GM12878 (cell line): ENCODE measurements at regions not wholly inside any gene's neighbourhood (a gene's known extent, or its start where the extent isn't known, plus 50 kb on each side); places are given as distances from the start of the nearest gene placed in this dataset.

ENCODE experiments used
- ATAC-seq: fragments of 200-7000 bp; cut with Tn5 transposase; 3 replicates; pipeline ENCODE4 v1.9.1; 2020; ENCODE audit warnings: mild to moderate bottlenecking, moderate library complexity
- BruUV-seq: library from RNA; stranded (reverse); fragments of 400-500 nt; replicated peaks from 2 replicates; lab custom pipeline; 2021; lab: Mats Ljungman, UMichigan
- CTCF ChIA-PET: fragments of 300-600 bp; sonication (Branson Sonifier 250); formaldehyde crosslinking; extraction: SDS; loops from one replicate; lab custom pipeline; 2021; ENCODE audit warnings: inconsistent platforms; lab: Yijun Ruan, JAX
- POLR2A ChIA-PET: fragments of 350-600 bp; formaldehyde crosslinking; extraction: SDS; loops from one replicate; lab custom pipeline; 2021; ENCODE audit warnings: inconsistent platforms; lab: Charles Lee
- RAD21 ChIA-PET: fragments of 300-600 bp; sonication (Branson Sonifier 250); formaldehyde crosslinking; loops from one replicate; lab custom pipeline; 2023; ENCODE audit warnings: antibody characterized with exemption; ENCODE audit not compliant: unreplicated experiment; lab: Charles Lee
- SMC1A ChIA-PET: fragments of 300-600 bp; sonication (Branson Sonifier 250); formaldehyde crosslinking; loops from one replicate; lab custom pipeline; 2023; ENCODE audit not compliant: unreplicated experiment, uncharacterized antibody; lab: Charles Lee
- DNase-seq: peaks from one replicate; pipeline ENCODE4 v3.0.0-alpha.2; 2011; ENCODE audit warnings: low read depth, low spot score
- FAIRE-seq: peaks from 3 replicates; lab custom pipeline; 2011; peaks lifted over from hg19 to GRCh38; lab: Jason Lieb, UNC
- H2AFZ ChIP-seq: 2 replicates; pipeline ENCODE4 v1.6.0; 2011; ENCODE audit warnings: low read depth, low read length, control low read depth; ENCODE audit not compliant: control insufficient read depth
- H3K27ac ChIP-seq: 2 replicates; pipeline ENCODE4 v1.5.1; 2011; ENCODE audit warnings: control low read depth; ENCODE audit not compliant: control insufficient read depth, insufficient read depth
- H3K27me3 ChIP-seq, 2 experiments: replicated peaks in 1 of 2; 2 replicates each; pipeline versions ENCODE4 v1.6.0 to v1.6.1; 2011; ENCODE audit warnings: low read length in 1 of 2; ENCODE audit not compliant: control insufficient read depth in 2 of 2, insufficient read depth in 2 of 2
- H3K36me3 ChIP-seq, 2 experiments: 2 replicates each; pipeline ENCODE4 v1.5.1; 2011; ENCODE audit warnings: low read length in 1 of 2; ENCODE audit not compliant: control insufficient read depth in 2 of 2, insufficient read depth in 2 of 2
- H3K4me1 ChIP-seq: 2 replicates; pipeline ENCODE4 v1.6.1; 2011; ENCODE audit warnings: mild to moderate bottlenecking, low read length, moderate library complexity, mixed read lengths; ENCODE audit not compliant: control insufficient read depth, insufficient read depth
- H3K4me2 ChIP-seq: 2 replicates; pipeline ENCODE4 v1.6.0; 2011; ENCODE audit warnings: control low read depth; ENCODE audit not compliant: control insufficient read depth, insufficient read depth
- H3K4me3 ChIP-seq: fragments of 200-600 bp; sonication (generic); 2 replicates; pipeline ENCODE4 v1.5.1; 2016
- H3K79me2 ChIP-seq: 2 replicates; pipeline ENCODE4 v1.6.0; 2011; ENCODE audit warnings: low read length; ENCODE audit not compliant: control insufficient read depth, insufficient read depth
- H3K9ac ChIP-seq: 2 replicates; pipeline ENCODE4 v1.8.0; 2011; ENCODE audit warnings: low read length, control low read depth, mixed read lengths; ENCODE audit not compliant: control insufficient read depth, insufficient read depth
- H3K9me3 ChIP-seq: replicated peaks from 3 replicates; pipeline ENCODE4 v1.5.1; 2011; ENCODE audit warnings: mild to moderate bottlenecking, low read length; ENCODE audit not compliant: control insufficient read depth, insufficient read depth
- H4K20me1 ChIP-seq: 2 replicates; pipeline ENCODE4 v1.6.0; 2011; ENCODE audit not compliant: control insufficient read depth, insufficient read depth
- CBFB ChIP-seq: IDR thresholded peaks from 2 replicates; pipeline ENCODE4 v1.6.1; 2016; ENCODE audit warnings: antibody characterized with exemption, low read depth
- FOS ChIP-seq: IDR thresholded peaks from 3 replicates; pipeline ENCODE4 v1.6.1; 2011; ENCODE audit warnings: borderline replicate concordance; ENCODE audit not compliant: insufficient read length; ENCODE audit errors: extremely low read depth
- HDAC2 ChIP-seq: fragments of 200-600 bp; sonication (generic); IDR thresholded peaks from 2 replicates; pipeline ENCODE4 v1.6.1; 2017
- NFXL1 ChIP-seq: fragments of 450-650 bp; IDR thresholded peaks from 2 replicates; pipeline ENCODE4 v1.6.1; 2017; ENCODE audit warnings: antibody characterized with exemption, mild to moderate bottlenecking, borderline replicate concordance
- NR2C1 ChIP-seq: fragments of 450-650 bp; IDR thresholded peaks from 2 replicates; pipeline ENCODE4 v1.6.1; 2017; ENCODE audit warnings: antibody characterized with exemption, mild to moderate bottlenecking, moderate library complexity
- TBL1XR1 ChIP-seq: IDR thresholded peaks from 2 replicates; pipeline ENCODE4 v1.6.1; 2012; ENCODE audit warnings: low read depth, low read length, improper control_type of control experiment
- TCF12 ChIP-seq: IDR thresholded peaks from 2 replicates; pipeline ENCODE4 v1.6.1; 2011; ENCODE audit warnings: low read depth, mild to moderate bottlenecking, low read length
- YBX1 ChIP-seq: fragments of 450-650 bp; IDR thresholded peaks from 2 replicates; pipeline ENCODE4 v1.6.1; 2016; ENCODE audit warnings: antibody characterized with exemption
- ZNF384 ChIP-seq: IDR thresholded peaks from 2 replicates; pipeline ENCODE4 v1.6.1; 2012; ENCODE audit warnings: low read depth, mild to moderate bottlenecking, low read length, improper control_type of control experiment, borderline replicate concordance
- WGBS: methylation state at CpG from one replicate; pipeline ENCODE4 v1.1.6; 2016; ENCODE audit warnings: low lambda C conversion rate; ENCODE audit not compliant: insufficient replicate concordance, insufficient coverage; ENCODE audit errors: missing lambda C conversion rate; 5-methylcytosine and 5-hydroxymethylcytosine counted together
- in situ Hi-C: fragments of 300-500 bp; cut with MboI; formaldehyde crosslinking; loops from 9 replicates; pipeline ENCODE4 v1.14.3; 2018; ENCODE audit warnings: mixed read lengths
- intact Hi-C: fragments of 100-400 bp; cut with micrococcal nuclease; formaldehyde crosslinking; loops from one replicate; pipeline ENCODE4 v1.14.2; 2022; ENCODE audit not compliant: unreplicated experiment
- TF ChIP-seq, protein P1 (sequence below): IDR thresholded peaks from 2 replicates; pipeline ENCODE4 v1.6.1; 2011; ENCODE audit warnings: borderline replicate concordance, low read depth, mild to moderate bottlenecking, moderate library complexity, mixed read lengths, low read length; ENCODE audit not compliant: insufficient read depth; ENCODE audit errors: extremely low read length

DNA sequence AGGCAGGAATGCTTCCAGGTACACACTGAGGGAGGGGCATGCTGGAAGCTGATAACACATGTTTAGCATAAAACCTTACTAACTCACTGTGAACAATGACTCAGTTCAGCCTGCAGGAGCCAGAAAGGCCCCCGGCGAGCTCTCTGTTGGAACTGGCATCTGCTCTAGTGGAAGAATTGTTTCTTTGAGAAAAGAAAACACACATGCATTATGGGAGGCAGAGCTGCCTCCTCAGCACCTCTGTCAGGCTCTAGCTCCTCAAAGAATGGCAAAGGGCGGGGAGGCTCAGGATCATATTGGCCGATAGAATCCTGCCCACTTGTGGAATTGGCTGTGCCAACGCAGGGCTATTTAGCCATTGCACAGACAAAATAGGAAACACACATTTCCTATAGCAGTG is 338.3 kb downstream of the CXCL12 start:
- no peak overlapping the region for H2AFZ ChIP-seq
- ChIA-PET SMC1A (interaction anchor here (0.8 to 1.7 kb wide), 3 partner anchors 11 to 181 kb away, joined by 3 to 7 read pairs (median 3); no protein-coding TSS in a partner anchor), POLR2A (no interaction called here), RAD21 (interaction anchor here (1.2 kb wide), 1 partner anchor 10 kb away, joined by 3 read pairs; no protein-coding TSS in a partner anchor)
- in situ Hi-C loops = loop anchor here (5.0 kb wide), 1 partner anchor 359 kb away; no protein-coding TSS in a partner anchor
- FAIRE-seq = no peak
- no peak for ATAC-seq
- intact Hi-C loops = no loop called here
- DNase-seq = no peak
- H4K20me1 ChIP-seq = no peaks in the 10 kb centered on the region
- no peak overlapping the region for H3K27ac ChIP-seq
- no TSS peak for BruUV-seq
- H3K4me1 ChIP-seq = no peaks in the 10 kb centered on the region
- H3K9ac ChIP-seq = no peak overlapping the region
- TF ChIP-seq YBX1 (no peak), NFXL1 (no peak), NR2C1 (no peak), TCF12 (no peak), FOS (no peak), ZNF384 (no peak), HDAC2 (no peak), CBFB (no peak), TBL1XR1 (no peak)
- TF ChIP-seq, protein P1, sequence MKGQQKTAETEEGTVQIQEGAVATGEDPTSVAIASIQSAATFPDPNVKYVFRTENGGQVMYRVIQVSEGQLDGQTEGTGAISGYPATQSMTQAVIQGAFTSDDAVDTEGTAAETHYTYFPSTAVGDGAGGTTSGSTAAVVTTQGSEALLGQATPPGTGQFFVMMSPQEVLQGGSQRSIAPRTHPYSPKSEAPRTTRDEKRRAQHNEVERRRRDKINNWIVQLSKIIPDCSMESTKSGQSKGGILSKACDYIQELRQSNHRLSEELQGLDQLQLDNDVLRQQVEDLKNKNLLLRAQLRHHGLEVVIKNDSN = no peak
- TF ChIP-seq, all 136 proteins: peak for 0
- no peaks in the 10 kb centered on the region; a peak in 1 of 4 replicates for H3K27me3 ChIP-seq
- H3K4me3 ChIP-seq = no peak overlapping the region
- 82% methylated on average over 5 of the region's 5 CpGs for WGBS
- no peaks in the 10 kb centered on the region for H3K9me3 ChIP-seq
- CTCF ChIA-PET = interaction anchor here (0.5 to 1.5 kb wide), 2 partner anchors 145 to 359 kb away, joined by 3 read pairs; no protein-coding TSS in a partner anchor
- H3K36me3 ChIP-seq = no peaks in the 10 kb centered on the region
- no peaks in the 10 kb centered on the region for H3K79me2 ChIP-seq
- H3K4me2 ChIP-seq = no peak overlapping the region
